ENCODE measurements at regions not wholly inside any gene's neighbourhood (a gene's known extent, or its start where the extent isn't known, plus 50 kb on each side); places are given as distances from the start of the nearest gene placed in this dataset.

- no peak overlapping the region for H3K4me3 ChIP-seq (replicated peaks in 1 of 3; ENCODE audit: insufficient read depth in 1 of 3, low read depth in 2 of 3, low read length in 3 of 3)
- no peak overlapping the region for H2AFZ ChIP-seq (ENCODE audit: low read length)
- no peaks in the 10 kb centered on the region for H3K9me3 ChIP-seq (ENCODE audit: low read length)
- ChIA-PET CTCF (ENCODE audit: low intra/inter-chr PET ratio, low total read pairs) (no interaction called here), POLR2A (no interaction called here)
- H3K27me3 ChIP-seq (ENCODE audit: control insufficient read depth in 1 of 2, insufficient read depth in 2 of 2, low read length in 2 of 2) = peaks cover 0 to 11% of the 10 kb centered on the region in 2 experiments; a peak in 2 of 5 replicates
- no peak for DNase-seq (ENCODE audit: low spot score)
- TF ChIP-seq ZNF704 (CRISPR knock-in tag; IDR thresholded peaks at IDR 0.05; ENCODE audit: borderline replicate concordance) (no peak), RBM22 (optimal IDR thresholded peaks at IDR 0.05; ENCODE audit: low read length) (no peak), ZNF143 (CRISPR knock-in tag; IDR thresholded peaks at IDR 0.05) (no peak), ARID3A (IDR thresholded peaks at IDR 0.05; ENCODE audit: low read depth, low read length) (no peak), DNMT3B (CRISPR knock-in tag; conservative IDR thresholded peaks at IDR 0.05) (no peak), ZNF784 (CRISPR knock-in tag; IDR thresholded peaks at IDR 0.05; ENCODE audit: borderline replicate concordance) (no peak), PHF21A (CRISPR knock-in tag; IDR thresholded peaks at IDR 0.05) (no peak), ZSCAN9 (CRISPR knock-in tag; IDR thresholded peaks at IDR 0.05; ENCODE audit: borderline replicate concordance) (no peak), U2AF1 (optimal IDR thresholded peaks at IDR 0.05; ENCODE audit: low read depth, low read length) (no peak), ZNF264 (CRISPR knock-in tag; IDR thresholded peaks at IDR 0.05) (no peak), ZNF710 (CRISPR knock-in tag; IDR thresholded peaks at IDR 0.05; ENCODE audit: borderline replicate concordance) (no peak), GMEB1 (CRISPR knock-in tag; IDR thresholded peaks at IDR 0.05; ENCODE audit: borderline replicate concordance) (no peak)
- no peak overlapping the region for H3K9ac ChIP-seq (ENCODE audit: insufficient read depth, low read depth, low read length)
- no peaks in the 10 kb centered on the region for H4K20me1 ChIP-seq (ENCODE audit: insufficient read depth, low read length)
- H3K4me2 ChIP-seq (ENCODE audit: low read depth, low read length) = no peak overlapping the region
- no peak overlapping the region for H3K27ac ChIP-seq (ENCODE audit: extremely low read length, insufficient read depth, low read length)
- in situ Hi-C loops (cut with HindIII; ENCODE audit: extremely low pct_ligation_motif_present, low pct_unique_long_range_greater_than_20kb) (no loop called here), intact Hi-C loops (cut with micrococcal nuclease; ENCODE audit: unreplicated experiment) (no loop called here)
- no peak for FAIRE-seq
- WGBS (ENCODE audit: low lambda C conversion rate) = 23% methylated on average over 7 of the region's 7 CpGs
- no TSS peak for BruUV-seq (replicated peaks)
- no peak for ATAC-seq
- H3K36me3 ChIP-seq (replicated peaks in 1 of 2; ENCODE audit: control insufficient read depth in 1 of 2, insufficient read depth in 2 of 2, low read length in 2 of 2) = no peaks in the 10 kb centered on the region
- H3K4me1 ChIP-seq (ENCODE audit: insufficient read depth, low read length) = no peaks in the 10 kb centered on the region
- H3K79me2 ChIP-seq (ENCODE audit: insufficient read depth, low read length) = no peaks in the 10 kb centered on the region
Observed at GRCh38 chr18:78418379-78418778, 561.2 kb upstream of the SALL3 start.

Data from HepG2 (cell line).